Fibroblast of skin of left biceps (primary cell): ENCODE measurements at regions not wholly inside any gene's neighbourhood (a gene's known extent, or its start where the extent isn't known, plus 50 kb on each side); places are given as distances from the start of the nearest gene placed in this dataset.

Experiments used
- DNase-seq, 2 experiments: peaks; one replicate each; pipeline ENCODE4 v3.0.0-alpha.2; 2013; ENCODE audit warnings: low read depth in 2 of 2

GRCh38 chr18:4639628-4640310, 184.7 kb upstream of the DLGAP1 start:
- no peak for DNase-seq

- DNase-seq = no peak
These were observed 183.6 kb upstream of the DLGAP1 start for GRCh38 chr18:4638680-4639079.

- DNase-seq = no peak
These were observed 182.8 kb upstream of the DLGAP1 start for GRCh38 chr18:4637876-4638275.

- DNase-seq = no peak
These were observed 181.9 kb upstream of the DLGAP1 start for GRCh38 chr18:4636967-4637366.

DNA sequence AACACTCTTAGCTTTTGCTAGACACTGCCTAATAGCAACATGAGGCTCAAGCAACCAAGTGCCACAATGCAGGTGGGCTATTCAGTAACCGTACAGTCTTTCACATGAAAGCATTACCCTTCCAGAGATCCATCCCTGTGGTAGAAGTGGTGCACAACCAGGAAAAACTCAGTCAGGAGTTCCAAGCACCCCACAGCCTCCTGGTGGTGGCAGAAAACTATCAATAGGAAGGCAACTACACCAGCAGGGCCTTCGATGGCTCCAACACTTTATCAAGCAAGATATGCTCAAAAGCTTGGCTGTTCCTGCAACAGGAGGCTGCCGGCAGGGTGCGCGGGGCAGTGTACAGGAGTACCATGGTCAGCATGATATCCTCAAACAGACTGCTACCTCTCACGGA, 176.1 kb upstream of the DLGAP1 start:
- DNase-seq = no peak

GRCh38 chr18:4605212-4605611, 150.1 kb upstream of the DLGAP1 start:
- no peak for DNase-seq

DNA sequence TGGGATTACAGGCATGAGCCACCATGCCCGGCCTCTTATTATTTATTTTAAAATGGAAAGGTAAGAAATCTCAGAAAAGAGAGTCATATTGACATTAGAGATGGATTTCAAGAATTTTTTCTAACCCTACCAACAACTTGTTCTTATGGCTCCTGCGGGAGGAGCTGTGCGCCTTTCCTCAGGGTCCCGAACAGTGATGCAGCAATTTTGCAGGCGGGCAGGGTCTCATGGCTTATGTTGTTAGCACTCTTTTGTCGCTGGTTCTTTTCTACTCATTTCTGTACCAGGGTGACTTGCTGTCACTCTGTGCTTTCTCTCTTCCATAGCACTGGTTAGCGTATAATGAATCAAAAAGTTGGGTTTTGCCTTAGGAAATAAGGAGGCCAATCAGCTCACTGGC, 148.8 kb upstream of the DLGAP1 start:
- DNase-seq = no peak

GRCh38 chr18:4599312-4599711, 144.2 kb upstream of the DLGAP1 start:
- DNase-seq = no peak

DNA sequence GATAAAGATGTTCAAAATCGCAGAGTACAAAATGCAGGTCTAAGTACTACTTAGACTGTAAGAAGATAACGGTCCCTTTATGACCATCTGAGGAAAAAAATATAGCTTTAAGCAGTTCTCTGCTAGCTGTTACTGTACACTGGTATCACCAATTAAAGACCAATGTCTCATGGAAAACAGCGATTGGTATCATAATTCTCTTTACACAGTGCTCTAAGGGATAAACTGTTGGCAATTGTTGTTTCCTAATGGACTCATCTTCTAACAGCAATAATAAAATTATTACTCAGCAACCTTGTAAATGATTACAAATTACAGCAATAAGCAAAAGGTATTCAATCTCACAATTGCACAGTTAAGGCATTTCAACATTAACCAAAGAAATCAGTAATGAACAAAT, 142.2 kb upstream of the DLGAP1 start:
- DNase-seq = no peak

- no peak for DNase-seq
These were observed 138.8 kb upstream of the DLGAP1 start for GRCh38 chr18:4593895-4594294.

GRCh38 chr18:4593459-4593858, 138.4 kb upstream of the DLGAP1 start:
- DNase-seq = no peak

DNA sequence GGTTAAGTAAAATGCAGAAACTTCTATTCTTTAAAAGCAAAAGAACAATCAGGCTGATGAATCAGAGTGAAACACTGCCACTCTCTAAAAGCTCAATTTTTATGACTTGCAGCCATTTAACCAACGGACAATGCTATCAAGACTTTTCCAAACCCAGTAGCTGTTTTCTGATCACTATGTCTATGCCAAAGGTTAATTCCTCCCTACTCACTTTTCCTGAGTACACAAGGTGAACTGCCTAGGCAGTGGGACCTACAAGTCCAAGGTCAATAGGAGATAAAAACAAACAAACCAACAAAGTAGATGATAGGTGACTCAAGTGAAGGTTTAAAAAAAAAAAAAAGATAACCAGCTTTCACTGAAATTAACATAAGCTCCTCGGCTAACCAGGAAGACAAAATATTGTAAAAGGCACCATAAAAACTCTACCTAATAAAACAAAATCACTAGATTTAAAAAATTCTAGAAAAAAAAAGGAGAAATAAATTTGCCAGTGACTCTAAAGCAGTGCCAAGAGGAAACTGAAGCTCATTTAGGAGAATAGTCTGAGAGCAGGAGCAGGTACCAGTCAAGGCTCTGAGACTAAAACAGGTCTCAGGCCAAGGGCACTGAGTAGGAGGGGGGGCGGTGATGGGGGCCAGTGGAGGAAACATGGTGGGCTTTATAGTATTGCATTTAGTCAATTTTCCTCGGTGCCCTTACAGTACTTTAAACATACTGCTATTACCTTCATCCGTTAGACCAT, 134.1 kb upstream of the DLGAP1 start:
- DNase-seq = no peak

DNA sequence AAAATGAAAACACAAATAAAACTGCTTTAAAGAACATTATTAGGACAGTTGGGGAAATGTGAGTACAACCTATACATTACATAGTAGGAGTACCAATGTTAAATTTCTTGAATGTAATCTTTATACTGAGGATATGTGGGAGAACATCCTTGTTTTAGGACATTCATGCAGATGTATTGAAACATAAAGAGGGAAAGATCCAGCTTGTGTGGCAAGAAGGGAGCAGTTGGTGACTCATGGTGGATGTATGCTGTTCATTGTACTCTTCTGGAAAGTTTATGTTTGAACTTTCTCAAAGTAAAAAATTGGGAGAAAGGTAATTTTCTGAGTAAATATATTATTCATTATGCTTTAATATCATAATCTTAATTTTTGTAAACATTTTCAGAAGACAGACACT, 132.1 kb upstream of the DLGAP1 start:
- no peak for DNase-seq

DNA sequence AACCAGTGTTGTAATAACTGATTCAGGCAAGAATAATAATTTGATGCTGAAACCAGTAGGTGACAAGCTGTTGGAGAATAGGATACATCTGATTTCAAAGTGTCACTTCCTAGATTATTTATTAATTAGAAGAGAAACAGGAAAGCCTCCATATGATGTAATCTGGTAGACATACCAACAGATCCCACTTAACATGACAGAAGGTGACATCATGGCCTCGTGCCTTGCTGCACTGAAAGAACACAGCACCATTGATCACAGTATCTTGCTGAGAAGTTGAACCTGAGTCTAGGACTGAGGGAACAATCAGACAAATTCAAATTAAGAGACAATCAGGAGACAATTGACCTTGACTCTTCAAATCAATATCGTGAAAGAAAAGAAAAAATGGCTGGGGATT, 131.6 kb upstream of the DLGAP1 start:
- no peak for DNase-seq

- no peak for DNase-seq
These were observed 127.6 kb upstream of the DLGAP1 start for GRCh38 chr18:4582431-4583335.

DNA sequence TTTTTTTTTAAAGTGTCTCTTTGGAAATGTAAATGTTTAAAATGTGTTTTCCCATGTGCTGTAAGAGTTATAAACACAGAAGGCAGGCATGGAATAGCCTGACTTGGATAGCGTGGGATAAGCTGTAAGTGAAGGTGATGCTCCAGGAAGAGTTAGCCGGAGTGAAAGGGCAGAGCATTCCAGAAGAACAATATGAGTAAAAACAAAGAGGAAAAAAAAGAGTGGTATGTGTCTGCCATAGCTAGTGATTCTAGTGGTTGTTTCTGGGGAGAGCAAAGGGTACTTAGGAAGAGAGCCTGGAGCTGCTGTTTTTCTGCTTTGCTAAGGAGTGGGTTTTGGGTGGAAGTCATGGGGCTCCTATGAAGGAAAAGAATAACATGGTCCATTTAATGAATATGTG, 126.9 kb upstream of the DLGAP1 start:
- no peak for DNase-seq

DNA sequence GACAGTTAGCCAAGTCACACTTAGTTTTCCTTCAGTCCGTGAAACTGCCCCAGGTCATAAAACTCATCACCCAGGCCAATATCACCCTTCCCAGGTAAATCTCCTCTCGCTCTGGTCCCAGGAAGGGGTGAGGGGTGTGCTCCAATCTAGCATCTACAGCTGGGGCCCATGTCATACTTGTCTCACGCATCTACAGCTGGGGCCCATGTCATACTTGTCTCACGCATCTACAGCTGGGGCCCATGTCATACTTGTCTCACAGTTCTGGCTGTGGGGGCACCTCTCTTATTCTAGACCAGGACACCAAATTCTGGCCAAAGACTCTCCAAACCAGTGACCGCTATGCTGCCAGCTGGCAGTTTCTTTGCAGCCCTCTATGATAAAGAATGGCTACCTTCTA, 123.3 kb upstream of the DLGAP1 start:
- no peak for DNase-seq

DNA sequence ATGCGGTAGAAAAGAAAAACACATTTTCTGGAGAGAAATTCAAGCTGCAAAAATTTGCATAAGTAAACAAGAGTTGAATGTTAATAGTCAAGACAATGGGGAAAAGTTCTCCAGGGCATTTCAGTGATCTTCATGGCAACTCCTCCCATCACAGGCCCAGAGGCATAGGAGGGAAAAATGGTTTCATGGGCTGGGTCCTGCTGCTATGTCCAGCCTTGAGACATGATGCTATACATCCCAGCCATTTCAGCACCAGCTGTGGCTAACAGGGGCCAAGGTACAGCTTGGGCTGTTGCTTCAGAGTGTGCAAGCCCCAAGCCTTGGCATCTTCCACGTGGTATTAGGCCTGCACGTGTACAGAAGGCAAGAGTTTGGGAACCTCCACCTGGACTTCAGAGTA, 118.6 kb upstream of the DLGAP1 start:
- DNase-seq = no peak

GRCh38 chr18:4557502-4557901, 102.4 kb upstream of the DLGAP1 start:
- no peak for DNase-seq

GRCh38 chr18:4551001-4551360, 95.9 kb upstream of the DLGAP1 start:
- DNase-seq = no peak

DNA sequence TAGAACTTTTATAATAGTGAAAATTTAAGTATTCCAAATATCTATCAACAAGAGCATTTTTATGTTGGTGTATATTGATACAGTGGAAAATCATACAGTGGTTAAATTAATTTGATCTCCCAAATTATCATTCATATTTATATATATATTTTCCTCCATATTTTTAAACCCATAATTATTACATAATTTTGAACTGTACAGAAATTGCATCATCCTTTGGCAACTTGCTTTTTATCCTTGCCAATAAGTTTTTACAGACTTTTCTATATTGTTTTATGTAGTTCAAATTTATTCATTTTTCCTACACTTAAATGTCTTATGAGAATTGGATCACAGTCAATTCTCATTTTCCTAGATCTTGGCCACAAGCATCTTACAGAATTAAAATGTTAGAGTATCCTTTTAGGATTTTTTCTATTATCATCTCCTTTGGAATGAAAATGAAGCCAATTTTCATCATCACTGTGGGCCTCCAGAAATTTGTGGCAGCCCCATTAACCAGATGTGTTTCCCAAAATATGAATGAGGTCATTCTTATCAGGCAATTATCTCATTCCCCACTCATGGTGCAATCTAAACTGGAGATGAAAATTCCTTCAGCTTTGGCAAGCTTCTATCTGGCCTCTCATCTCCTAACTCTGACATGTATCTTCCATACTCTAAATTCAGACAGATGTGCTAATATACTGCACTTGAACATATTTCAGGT, 94.2 kb upstream of the DLGAP1 start:
- peak in 1 of 2 experiments; percentile 3 for DNase-seq

- no peak for DNase-seq
These were observed 92.0 kb upstream of the DLGAP1 start for GRCh38 chr18:4547126-4547525.
